Progenitor cell of endocrine pancreas (in vitro differentiated cells): ENCODE measurements at regions not wholly inside any gene's neighbourhood (a gene's known extent, or its start where the extent isn't known, plus 50 kb on each side); places are given as distances from the start of the nearest gene placed in this dataset.

Source experiments
- DNase-seq: peaks from one replicate; pipeline ENCODE4 v3.0.0; 2021; ENCODE audit warnings: low spot score; ENCODE audit not compliant: unreplicated experiment
- H3K27ac Mint-ChIP-seq: 2 replicates; pipeline ENCODE4 v1.8.0; 2021; ENCODE audit warnings: mild to moderate bottlenecking, moderate library complexity, mixed read lengths
- H3K27me3 Mint-ChIP-seq: 2 replicates; pipeline ENCODE4 v1.8.0; 2021; ENCODE audit warnings: mixed read lengths
- H3K36me3 Mint-ChIP-seq: 2 replicates; pipeline ENCODE4 v1.8.0; 2022; ENCODE audit warnings: mixed read lengths; ENCODE audit not compliant: insufficient read depth
- H3K4me1 Mint-ChIP-seq: 2 replicates; pipeline ENCODE4 v1.8.0; 2021; ENCODE audit warnings: low read depth, mixed read lengths
- H3K4me3 Mint-ChIP-seq: 2 replicates; pipeline ENCODE4 v1.8.0; 2021; ENCODE audit warnings: low read depth, mild to moderate bottlenecking, moderate library complexity, mixed read lengths
- H3K9me3 Mint-ChIP-seq: 2 replicates; pipeline ENCODE4 v1.8.0; 2021; ENCODE audit warnings: low read depth, mixed read lengths
- CTCF ChIP-seq: fragments of 200-600 bp; sonication (generic); IDR thresholded peaks from one replicate; pipeline ENCODE4 v1.5.0; 2021; ENCODE audit warnings: antibody characterized with exemption, mild to moderate bottlenecking; ENCODE audit not compliant: unreplicated experiment

DNA sequence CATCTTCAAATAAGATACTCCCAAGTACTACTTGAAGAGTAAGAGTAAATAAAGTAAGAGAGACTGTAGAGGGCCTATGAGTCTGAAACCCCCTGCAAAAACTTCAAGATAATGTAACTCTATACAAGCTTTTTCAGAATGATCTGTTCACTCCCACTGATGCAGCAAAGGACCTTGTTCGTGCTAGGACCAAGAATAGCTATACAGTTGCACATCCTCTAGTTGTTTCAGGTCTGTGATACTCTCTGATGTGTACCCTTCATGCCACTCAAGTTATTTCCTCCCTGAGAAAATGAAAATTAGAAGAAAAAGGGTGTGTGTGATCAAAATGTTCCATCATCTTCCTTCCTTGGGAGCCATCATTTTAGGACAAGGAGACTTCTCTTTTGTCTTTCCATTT is 204.4 kb downstream of the ALX1 start:
- DNase-seq, result no peak
- H3K27me3 Mint-ChIP-seq, result peaks cover 21% of the 10 kb centered on the region
- H3K27ac Mint-ChIP-seq, result no peak overlapping the region
- H3K36me3 Mint-ChIP-seq, result peaks cover 2% of the 10 kb centered on the region
- peaks cover 3% of the 10 kb centered on the region for H3K9me3 Mint-ChIP-seq
- TF ChIP-seq CTCF, result no peak
- peaks cover 26% of the 10 kb centered on the region for H3K4me1 Mint-ChIP-seq
- H3K4me3 Mint-ChIP-seq, result no peak overlapping the region

DNA sequence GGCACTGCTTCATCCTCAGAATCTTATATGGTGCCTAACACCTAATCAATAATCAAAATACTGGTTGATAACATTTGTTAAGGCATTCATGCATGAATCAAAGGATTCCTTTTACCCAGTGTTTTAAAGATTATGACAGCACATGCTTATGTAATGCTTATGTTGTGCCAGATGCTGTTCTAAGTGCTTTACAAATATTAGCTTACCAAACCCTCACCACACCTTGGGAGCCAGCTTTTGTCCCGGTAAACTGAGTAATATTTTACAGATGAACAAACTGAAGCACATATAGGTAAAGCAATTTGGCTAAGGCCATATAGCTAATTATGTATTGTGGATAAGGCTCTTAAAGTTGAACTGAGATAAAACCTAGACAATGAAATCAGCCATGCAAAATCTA is 209.2 kb downstream of the ALX1 start:
- no peak overlapping the region for H3K27ac Mint-ChIP-seq
- no peak for TF ChIP-seq CTCF
- H3K4me1 Mint-ChIP-seq, result peaks cover 17% of the 10 kb centered on the region
- peaks cover 3% of the 10 kb centered on the region for H3K36me3 Mint-ChIP-seq
- DNase-seq, result no peak
- H3K27me3 Mint-ChIP-seq, result peaks cover 13% of the 10 kb centered on the region
- peaks cover 14% of the 10 kb centered on the region for H3K9me3 Mint-ChIP-seq
- H3K4me3 Mint-ChIP-seq, result no peak overlapping the region

DNA sequence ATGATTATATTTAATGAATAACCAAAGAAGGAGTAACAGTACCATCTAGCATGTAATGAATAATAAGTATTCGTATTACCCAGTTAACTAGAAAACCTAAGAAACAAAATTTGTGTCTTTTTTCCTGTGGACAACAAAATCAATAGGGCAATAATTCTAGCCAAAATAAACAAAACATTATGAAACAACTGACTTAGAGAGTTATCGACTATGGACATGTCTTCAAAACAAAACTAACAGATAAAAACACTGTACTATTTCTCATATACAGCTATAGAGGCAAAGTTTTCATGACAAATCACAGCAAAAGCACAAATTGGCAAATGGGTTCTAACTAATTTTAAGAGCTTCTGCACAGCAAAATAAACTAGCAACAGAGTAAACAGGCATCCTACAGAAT is 224.1 kb downstream of the ALX1 start:
- no peak overlapping the region for H3K27ac Mint-ChIP-seq
- H3K4me1 Mint-ChIP-seq, result no peaks in the 10 kb centered on the region
- H3K36me3 Mint-ChIP-seq, result no peaks in the 10 kb centered on the region

DNA sequence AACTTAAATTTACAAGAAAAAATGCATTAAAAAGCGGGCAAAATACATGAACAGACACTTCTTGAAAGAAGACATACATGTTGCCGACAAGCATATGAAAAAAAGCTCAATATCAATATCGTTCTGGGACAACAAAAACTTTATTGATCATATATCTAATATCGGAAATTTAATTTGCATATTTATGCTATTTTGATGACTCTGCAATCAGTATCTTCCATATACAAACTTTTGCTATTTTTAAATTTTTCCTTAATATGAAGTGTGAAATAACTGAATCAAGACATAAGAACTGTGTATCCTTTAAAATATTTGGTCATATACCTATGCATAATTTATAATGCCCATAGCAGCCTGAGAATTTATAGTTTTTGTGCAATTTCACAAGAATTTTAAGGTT is 224.6 kb downstream of the ALX1 start:
- Mint-ChIP-seq H3K4me3 (no peak overlapping the region), H3K9me3 (no peaks in the 10 kb centered on the region), H3K36me3 (no peaks in the 10 kb centered on the region), H3K27me3 (peaks cover 3% of the 10 kb centered on the region), H3K27ac (no peak overlapping the region), H3K4me1 (no peaks in the 10 kb centered on the region)
- no peak for TF ChIP-seq CTCF
- DNase-seq, result no peak

More for the DNA sequence above, 224.1 kb downstream of the ALX1 start:
- no peak for TF ChIP-seq CTCF
- no peak for DNase-seq
- Mint-ChIP-seq H3K4me3 (no peak overlapping the region), H3K9me3 (no peaks in the 10 kb centered on the region), H3K27me3 (peaks cover 3% of the 10 kb centered on the region)

- H3K4me3 Mint-ChIP-seq, result no peak overlapping the region
- peaks cover 3% of the 10 kb centered on the region for H3K27me3 Mint-ChIP-seq
- H3K36me3 Mint-ChIP-seq, result no peaks in the 10 kb centered on the region
- no peaks in the 10 kb centered on the region for H3K4me1 Mint-ChIP-seq
- no peak overlapping the region for H3K27ac Mint-ChIP-seq
- DNase-seq, result no peak
- no peaks in the 10 kb centered on the region for H3K9me3 Mint-ChIP-seq
- no peak for TF ChIP-seq CTCF
These were observed 227.4 kb downstream of the ALX1 start for GRCh38 chr12:85507456-85507855.
